Liver (tissue), 8 donors: ENCODE measurements at regions not wholly inside any gene's neighbourhood (a gene's known extent, or its start where the extent isn't known, plus 50 kb on each side); places are given as distances from the start of the nearest gene placed in this dataset.

Experiments
- DNase-seq: peaks from one replicate; pipeline ENCODE4 v3.0.0-alpha.2; 2017; ENCODE audit warnings: low spot score
- H3K27ac ChIP-seq, 2 donors: one replicate each; pipeline ENCODE4 v1.7.0; 2013; ENCODE audit warnings: inconsistent platforms in 2 of 2, low read length in 2 of 2, control low read depth in 1 of 2, low read depth in 1 of 2, mild to moderate bottlenecking in 1 of 2
- H3K27me3 ChIP-seq, 4 donors: one replicate each; pipeline versions ENCODE4 v1.6.1 to v1.7.0; 2013; ENCODE audit warnings: low read length in 3 of 4, inconsistent platforms in 1 of 4, mild to moderate bottlenecking in 1 of 4, moderate library complexity in 1 of 4; ENCODE audit not compliant: control insufficient read depth in 4 of 4, insufficient read depth in 4 of 4
- H3K36me3 ChIP-seq, 4 donors: one replicate each; pipeline versions ENCODE4 v1.6.1 to v1.7.0; 2013; ENCODE audit warnings: low read length in 3 of 4, mild to moderate bottlenecking in 3 of 4, low read depth in 1 of 4, moderate library complexity in 1 of 4; ENCODE audit not compliant: control insufficient read depth in 4 of 4, insufficient read depth in 3 of 4
- H3K4me1 ChIP-seq, 4 donors: one replicate each; pipeline versions ENCODE4 v1.6.1 to v1.7.0; 2013; ENCODE audit warnings: low read length in 3 of 4, mild to moderate bottlenecking in 3 of 4, moderate library complexity in 1 of 4; ENCODE audit not compliant: control insufficient read depth in 4 of 4, insufficient read depth in 4 of 4
- H3K4me3 ChIP-seq, 3 donors: one replicate each; pipeline versions ENCODE4 v1.6.1 to v1.7.0; 2013; ENCODE audit warnings: low read length in 3 of 3, control low read depth in 1 of 3, low read depth in 1 of 3, mild to moderate bottlenecking in 1 of 3
- H3K9ac ChIP-seq, 2 donors: one replicate each; pipeline ENCODE4 v1.7.0; 2013; ENCODE audit warnings: low read length in 2 of 2, mild to moderate bottlenecking in 2 of 2, moderate library complexity in 2 of 2, control low read depth in 1 of 2, low read depth in 1 of 2
- H3K9me3 ChIP-seq, 4 donors: one replicate each; pipeline versions ENCODE4 v1.6.1 to v1.7.0; 2013; ENCODE audit warnings: low read length in 3 of 4; ENCODE audit not compliant: control insufficient read depth in 4 of 4
- EGR1 ChIP-seq, 2 donors: IDR thresholded peaks; 2 replicates each; pipeline ENCODE4 v1.6.1; 2016 to 2018; ENCODE audit warnings: antibody characterized with exemption in 2 of 2, low read depth in 2 of 2
- FOXA2 ChIP-seq: IDR thresholded peaks from 2 replicates; pipeline ENCODE4 v1.6.1; 2016; ENCODE audit warnings: antibody characterized with exemption
- GABPA ChIP-seq, 2 donors: IDR thresholded peaks in 1 of 2; conservative IDR thresholded peaks in 1 of 2; 2 replicates each; pipeline ENCODE4 v1.6.1; 2016; ENCODE audit warnings: antibody characterized with exemption in 2 of 2, mild to moderate bottlenecking in 1 of 2, moderate library complexity in 1 of 2
- HNF4A ChIP-seq, 2 donors: conservative IDR thresholded peaks; 2 replicates each; pipeline ENCODE4 v1.6.1; 2016; ENCODE audit warnings: antibody characterized with exemption in 2 of 2, mild to moderate bottlenecking in 2 of 2
- HNF4G ChIP-seq: IDR thresholded peaks from 2 replicates; pipeline ENCODE4 v1.6.1; 2016; ENCODE audit warnings: antibody characterized with exemption
- MAX ChIP-seq: IDR thresholded peaks from 2 replicates; pipeline ENCODE4 v1.6.1; 2016; ENCODE audit warnings: antibody characterized with exemption
- NR2F2 ChIP-seq: IDR thresholded peaks from 2 replicates; pipeline ENCODE4 v1.6.1; 2016; ENCODE audit warnings: antibody characterized with exemption
- TAF1 ChIP-seq: conservative IDR thresholded peaks from 2 replicates; pipeline ENCODE4 v1.6.1; 2016; ENCODE audit warnings: antibody characterized with exemption, mild to moderate bottlenecking
- WGBS: extraction: QIAGEN DNeasy Blood & Tissue Kit; methylation state at CpG from one replicate; pipeline ENCODE4 v1.1.7; 2013; 5-methylcytosine and 5-hydroxymethylcytosine counted together
- TF ChIP-seq, protein P1 (sequence below): IDR thresholded peaks from 2 replicates; pipeline ENCODE4 v1.6.1; 2016; ENCODE audit warnings: antibody characterized with exemption
- TF ChIP-seq, protein P2 (sequence below): fragments of 150-350 bp; IDR thresholded peaks from 2 replicates; pipeline ENCODE4 v1.5.1; 2017; ENCODE audit warnings: improper control_type of control experiment, low read depth, low read length; ENCODE audit not compliant: missing input control
- TF ChIP-seq, protein P3 (sequence below): IDR thresholded peaks from 2 replicates; pipeline ENCODE4 v1.6.1; 2016; ENCODE audit warnings: antibody characterized with exemption
- donor health status: healthy.
- donor health status: healthy.
- donor health status: healthy.
- donor health status: healthy.
- donor health status: healthy.

DNA sequence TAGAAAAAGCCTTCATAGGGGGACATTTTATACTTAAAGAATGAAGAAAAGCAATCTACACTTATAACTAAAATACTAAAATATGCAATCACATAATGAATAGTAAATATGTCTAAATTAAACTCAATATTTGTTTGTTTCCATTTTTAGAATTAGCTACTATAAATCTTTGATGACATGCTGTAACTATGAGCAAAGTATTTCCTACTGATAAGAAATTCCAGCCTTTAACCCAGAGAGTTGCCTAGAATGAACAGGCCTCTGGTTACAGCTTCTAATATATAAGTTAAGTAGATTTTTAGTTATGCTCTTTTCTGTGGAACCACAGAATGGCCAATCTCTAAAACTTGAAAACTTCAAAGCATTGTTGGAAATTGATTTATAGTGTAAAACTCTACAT lies 1465.6 kb upstream of the ZEB2 start:
- no peak overlapping the region for H3K4me3 ChIP-seq
- H3K9me3 ChIP-seq, result no peaks in the 10 kb centered on the region
- H3K27me3 ChIP-seq, result no peaks in the 10 kb centered on the region
- no peak overlapping the region for H3K9ac ChIP-seq
- H3K27ac ChIP-seq, result no peak overlapping the region
- DNase-seq, result no peak
- TF ChIP-seq MAX (no peak), HNF4A (conservative IDR thresholded peaks at IDR 0.05) (no peak), NR2F2 (no peak), EGR1 (IDR thresholded peaks at IDR 0.05; ENCODE audit: low read depth in 2 of 2) (no peak), TAF1 (no peak), GABPA (IDR thresholded peaks at IDR 0.05 in 1 of 2, conservative IDR thresholded peaks at IDR 0.05 in 1 of 2) (no peak)
- TF ChIP-seq, protein P1, sequence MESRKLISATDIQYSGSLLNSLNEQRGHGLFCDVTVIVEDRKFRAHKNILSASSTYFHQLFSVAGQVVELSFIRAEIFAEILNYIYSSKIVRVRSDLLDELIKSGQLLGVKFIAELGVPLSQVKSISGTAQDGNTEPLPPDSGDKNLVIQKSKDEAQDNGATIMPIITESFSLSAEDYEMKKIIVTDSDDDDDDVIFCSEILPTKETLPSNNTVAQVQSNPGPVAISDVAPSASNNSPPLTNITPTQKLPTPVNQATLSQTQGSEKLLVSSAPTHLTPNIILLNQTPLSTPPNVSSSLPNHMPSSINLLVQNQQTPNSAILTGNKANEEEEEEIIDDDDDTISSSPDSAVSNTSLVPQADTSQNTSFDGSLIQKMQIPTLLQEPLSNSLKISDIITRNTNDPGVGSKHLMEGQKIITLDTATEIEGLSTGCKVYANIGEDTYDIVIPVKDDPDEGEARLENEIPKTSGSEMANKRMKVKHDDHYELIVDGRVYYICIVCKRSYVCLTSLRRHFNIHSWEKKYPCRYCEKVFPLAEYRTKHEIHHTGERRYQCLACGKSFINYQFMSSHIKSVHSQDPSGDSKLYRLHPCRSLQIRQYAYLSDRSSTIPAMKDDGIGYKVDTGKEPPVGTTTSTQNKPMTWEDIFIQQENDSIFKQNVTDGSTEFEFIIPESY, result no peak
- TF ChIP-seq, protein P2, sequence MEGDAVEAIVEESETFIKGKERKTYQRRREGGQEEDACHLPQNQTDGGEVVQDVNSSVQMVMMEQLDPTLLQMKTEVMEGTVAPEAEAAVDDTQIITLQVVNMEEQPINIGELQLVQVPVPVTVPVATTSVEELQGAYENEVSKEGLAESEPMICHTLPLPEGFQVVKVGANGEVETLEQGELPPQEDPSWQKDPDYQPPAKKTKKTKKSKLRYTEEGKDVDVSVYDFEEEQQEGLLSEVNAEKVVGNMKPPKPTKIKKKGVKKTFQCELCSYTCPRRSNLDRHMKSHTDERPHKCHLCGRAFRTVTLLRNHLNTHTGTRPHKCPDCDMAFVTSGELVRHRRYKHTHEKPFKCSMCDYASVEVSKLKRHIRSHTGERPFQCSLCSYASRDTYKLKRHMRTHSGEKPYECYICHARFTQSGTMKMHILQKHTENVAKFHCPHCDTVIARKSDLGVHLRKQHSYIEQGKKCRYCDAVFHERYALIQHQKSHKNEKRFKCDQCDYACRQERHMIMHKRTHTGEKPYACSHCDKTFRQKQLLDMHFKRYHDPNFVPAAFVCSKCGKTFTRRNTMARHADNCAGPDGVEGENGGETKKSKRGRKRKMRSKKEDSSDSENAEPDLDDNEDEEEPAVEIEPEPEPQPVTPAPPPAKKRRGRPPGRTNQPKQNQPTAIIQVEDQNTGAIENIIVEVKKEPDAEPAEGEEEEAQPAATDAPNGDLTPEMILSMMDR, result no peak
- H3K36me3 ChIP-seq, result no peaks in the 10 kb centered on the region
- no peaks in the 10 kb centered on the region for H3K4me1 ChIP-seq

- H3K4me1 ChIP-seq, result no peaks in the 10 kb centered on the region
- H3K9ac ChIP-seq, result no peak overlapping the region
- no peak for DNase-seq
- 72% methylated on average over 2 of the region's 2 CpGs for WGBS
- H3K4me3 ChIP-seq, result no peak overlapping the region
- no peak for TF ChIP-seq TAF1
- no peaks in the 10 kb centered on the region for H3K27me3 ChIP-seq
- H3K36me3 ChIP-seq, result no peaks in the 10 kb centered on the region
- no peaks in the 10 kb centered on the region for H3K9me3 ChIP-seq
- H3K27ac ChIP-seq, result no peak overlapping the region
Measured at GRCh38 chr2:145984580-145984979, 1464.7 kb upstream of the ZEB2 start.

- H3K9me3 ChIP-seq, result no peaks in the 10 kb centered on the region
- H3K9ac ChIP-seq, result no peak overlapping the region
- H3K27me3 ChIP-seq, result no peaks in the 10 kb centered on the region
- 86% methylated on average over 2 of the region's 2 CpGs for WGBS
- H3K27ac ChIP-seq, result no peak overlapping the region
- H3K4me1 ChIP-seq, result no peaks in the 10 kb centered on the region
- no peak overlapping the region for H3K4me3 ChIP-seq
- H3K36me3 ChIP-seq, result no peaks in the 10 kb centered on the region
- TF ChIP-seq HNF4G (no peak), FOXA2 (no peak)
- TF ChIP-seq, protein P3, sequence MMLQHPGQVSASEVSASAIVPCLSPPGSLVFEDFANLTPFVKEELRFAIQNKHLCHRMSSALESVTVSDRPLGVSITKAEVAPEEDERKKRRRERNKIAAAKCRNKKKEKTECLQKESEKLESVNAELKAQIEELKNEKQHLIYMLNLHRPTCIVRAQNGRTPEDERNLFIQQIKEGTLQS, result no peak
- DNase-seq, result no peak
Measured at GRCh38 chr2:145980318-145980717, 1460.4 kb upstream of the ZEB2 start.
